ENCODE measurements at regions not wholly inside any gene's neighbourhood (a gene's known extent, or its start where the extent isn't known, plus 50 kb on each side); places are given as distances from the start of the nearest gene placed in this dataset.

DNA sequence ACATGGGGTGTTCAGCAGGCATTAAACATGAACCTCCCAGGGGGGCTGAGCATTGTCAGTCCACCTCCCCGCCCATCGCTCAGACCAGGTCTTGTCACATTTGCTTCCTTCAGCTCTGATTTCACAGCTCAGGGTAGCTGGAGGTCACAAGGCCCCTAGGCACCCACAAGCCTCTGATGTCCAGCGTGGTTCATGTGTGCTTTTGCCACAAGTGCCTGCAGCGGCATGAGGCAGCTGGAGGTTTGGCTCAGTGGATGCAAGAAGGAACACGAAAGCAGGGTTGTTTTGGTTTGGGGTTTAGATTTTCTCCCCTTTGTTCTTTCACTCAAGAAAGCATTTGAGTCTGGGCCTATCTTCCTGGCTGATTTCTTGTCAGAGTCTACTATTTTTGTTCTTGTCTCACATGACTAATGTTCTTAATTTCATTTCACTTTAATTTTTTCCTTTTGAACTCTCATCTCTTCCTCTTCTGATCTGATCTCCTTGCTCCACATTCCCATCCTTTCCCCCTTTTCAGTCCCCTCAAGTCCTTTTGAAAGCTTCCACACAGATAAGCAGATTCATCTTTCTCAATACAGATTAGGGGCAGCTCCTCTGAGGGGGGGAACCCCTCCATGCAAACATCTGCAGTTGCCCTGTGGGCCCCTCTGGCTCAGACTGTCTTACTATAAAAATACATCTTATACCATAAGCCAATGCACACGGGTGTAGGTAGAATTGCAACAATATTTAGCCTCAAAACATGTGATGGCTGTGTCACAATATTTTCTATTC lies 68.1 kb upstream of the CEP85L start:
- TF ChIP-seq, protein P1, sequence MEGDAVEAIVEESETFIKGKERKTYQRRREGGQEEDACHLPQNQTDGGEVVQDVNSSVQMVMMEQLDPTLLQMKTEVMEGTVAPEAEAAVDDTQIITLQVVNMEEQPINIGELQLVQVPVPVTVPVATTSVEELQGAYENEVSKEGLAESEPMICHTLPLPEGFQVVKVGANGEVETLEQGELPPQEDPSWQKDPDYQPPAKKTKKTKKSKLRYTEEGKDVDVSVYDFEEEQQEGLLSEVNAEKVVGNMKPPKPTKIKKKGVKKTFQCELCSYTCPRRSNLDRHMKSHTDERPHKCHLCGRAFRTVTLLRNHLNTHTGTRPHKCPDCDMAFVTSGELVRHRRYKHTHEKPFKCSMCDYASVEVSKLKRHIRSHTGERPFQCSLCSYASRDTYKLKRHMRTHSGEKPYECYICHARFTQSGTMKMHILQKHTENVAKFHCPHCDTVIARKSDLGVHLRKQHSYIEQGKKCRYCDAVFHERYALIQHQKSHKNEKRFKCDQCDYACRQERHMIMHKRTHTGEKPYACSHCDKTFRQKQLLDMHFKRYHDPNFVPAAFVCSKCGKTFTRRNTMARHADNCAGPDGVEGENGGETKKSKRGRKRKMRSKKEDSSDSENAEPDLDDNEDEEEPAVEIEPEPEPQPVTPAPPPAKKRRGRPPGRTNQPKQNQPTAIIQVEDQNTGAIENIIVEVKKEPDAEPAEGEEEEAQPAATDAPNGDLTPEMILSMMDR (conservative IDR thresholded peaks at IDR 0.05; ENCODE audit: low read depth in 2 of 2): no peak
- no peak for TF ChIP-seq ZNF331 (CRISPR knock-in tag; IDR thresholded peaks at IDR 0.05; ENCODE audit: low read depth)
- no peak for TF ChIP-seq EZH2phosphoT487 (IDR thresholded peaks at IDR 0.05; ENCODE audit: unreplicated experiment)
- no peak for TF ChIP-seq EZH2 (IDR thresholded peaks at IDR 0.05; ENCODE audit: low read depth, unreplicated experiment)
- TF ChIP-seq POLR2AphosphoS5 (IDR thresholded peaks at IDR 0.05; ENCODE audit: low read depth): no peak
- TF ChIP-seq CREB1 (CRISPR knock-in tag; IDR thresholded peaks at IDR 0.05; ENCODE audit: low read depth): no peak
- TF ChIP-seq ZNF114 (CRISPR knock-in tag; IDR thresholded peaks at IDR 0.05): no peak
